Stimulated activated CD8-positive, alpha-beta memory T cell treated with anti-CD3 and anti-CD28 coated beads, Interleukin-12 subunit alpha, Interleukin-12 subunit beta, amount 100 ng/mL, for 4 hours (primary cell): ENCODE measurements at regions not wholly inside any gene's neighbourhood (a gene's known extent, or its start where the extent isn't known, plus 50 kb on each side); places are given as distances from the start of the nearest gene placed in this dataset.
"Not testable (repeated sequence)": the region's sequence is repeated elsewhere in the genome, so short reads cannot be mapped to it uniquely, and the experiment has no call there.

Experiments
- DNase-seq: peaks from one replicate; pipeline ENCODE4 v3.0.0-alpha.2; 2020; ENCODE audit warnings: low read depth

DNA sequence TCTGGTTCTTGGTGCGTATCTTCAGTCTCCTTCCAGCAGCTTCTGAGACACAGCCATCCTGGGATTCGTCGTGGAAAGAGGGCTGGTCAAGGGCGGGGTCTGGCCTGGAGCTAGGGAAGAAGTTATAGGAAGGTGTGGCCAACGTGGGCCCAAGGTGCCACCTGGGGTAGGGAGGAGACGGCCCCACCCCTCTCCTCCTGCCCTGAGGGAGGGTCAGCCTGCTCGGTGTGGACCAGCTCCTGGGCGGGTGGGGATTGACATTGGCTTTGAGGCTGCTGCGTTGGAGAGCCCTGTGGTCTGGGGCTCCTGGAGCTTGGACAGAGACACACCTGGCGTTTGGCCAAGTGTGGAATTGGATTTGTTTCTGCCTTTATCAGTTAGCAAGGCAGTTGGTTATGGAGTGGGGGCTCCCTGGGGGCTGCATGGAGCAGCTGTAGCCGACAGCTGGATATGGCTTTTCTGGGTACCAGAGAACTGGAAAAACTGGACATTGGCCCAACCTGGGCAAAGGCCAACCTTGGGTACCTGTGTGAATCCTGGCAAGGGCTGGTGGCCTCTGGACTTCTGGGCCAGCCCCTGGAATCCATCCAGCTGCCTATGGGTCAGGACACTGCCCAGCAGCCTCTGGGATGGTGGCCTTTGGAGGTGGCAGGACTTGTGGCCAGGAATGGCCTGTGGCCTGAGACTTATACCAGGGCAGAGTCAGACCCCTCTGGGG is 75.7 kb upstream of the PPP1R26 start:
- DNase-seq: no peak

- DNase-seq: no peak
Observed at GRCh38 chr9:135404451-135405144, 75.0 kb upstream of the PPP1R26 start.

DNA sequence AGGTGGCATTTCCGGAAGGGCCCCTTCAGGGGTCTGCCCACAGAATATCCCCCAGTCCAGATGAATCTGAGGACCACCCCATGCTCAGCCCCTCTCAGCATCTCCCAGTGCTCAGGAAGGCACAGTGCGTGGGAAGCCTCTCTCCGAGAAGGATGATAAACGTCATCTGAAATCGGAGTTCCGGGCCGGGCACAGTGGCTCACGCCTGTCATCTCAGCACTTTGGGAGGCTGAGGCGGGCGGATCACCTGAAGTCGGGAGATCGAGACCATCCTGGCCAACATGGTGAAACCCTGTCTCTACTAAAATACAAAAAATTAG is 74.5 kb upstream of the PPP1R26 start:
- not testable (repeated sequence) for DNase-seq

DNA sequence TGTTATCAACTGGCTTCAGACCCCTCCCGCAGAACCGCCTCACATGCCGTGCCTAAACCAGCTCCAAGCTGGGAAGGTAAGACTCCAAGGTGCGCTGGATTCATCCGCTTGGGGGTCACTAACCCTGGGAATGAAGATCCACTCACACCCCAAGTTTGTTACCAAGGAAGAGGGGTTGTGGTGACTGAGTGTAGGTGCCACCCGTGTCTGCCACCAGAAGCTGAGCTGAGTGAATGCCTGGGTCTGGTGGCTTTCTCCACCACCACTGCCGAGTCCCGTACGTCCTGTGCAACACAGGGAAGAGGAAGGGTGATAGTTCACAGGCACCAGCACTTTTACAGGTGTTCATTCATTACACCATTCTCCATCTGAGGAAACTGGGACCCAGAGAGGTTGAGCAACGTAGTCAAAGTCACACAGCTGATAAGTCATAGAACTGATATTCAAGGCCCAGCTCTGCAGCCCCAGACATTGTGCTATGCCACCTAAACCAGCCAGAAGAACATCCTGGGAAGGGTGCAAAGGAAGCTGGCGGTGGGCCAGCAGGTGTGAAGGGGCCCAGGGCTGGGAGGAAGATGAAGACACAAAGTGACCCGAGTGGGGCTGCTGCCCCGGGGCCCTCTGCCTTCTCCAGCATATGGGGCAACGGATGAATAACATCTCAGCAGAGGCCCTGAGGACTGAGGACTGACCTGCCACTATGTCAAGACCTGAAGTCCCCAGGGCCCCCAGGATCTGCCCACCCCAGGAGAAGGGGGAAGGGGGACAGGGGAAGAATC is 70.9 kb upstream of the PPP1R26 start:
- no peak for DNase-seq

GRCh38 chr9:135409286-135410200 is 70.0 kb upstream of the PPP1R26 start:
- no peak for DNase-seq

DNA sequence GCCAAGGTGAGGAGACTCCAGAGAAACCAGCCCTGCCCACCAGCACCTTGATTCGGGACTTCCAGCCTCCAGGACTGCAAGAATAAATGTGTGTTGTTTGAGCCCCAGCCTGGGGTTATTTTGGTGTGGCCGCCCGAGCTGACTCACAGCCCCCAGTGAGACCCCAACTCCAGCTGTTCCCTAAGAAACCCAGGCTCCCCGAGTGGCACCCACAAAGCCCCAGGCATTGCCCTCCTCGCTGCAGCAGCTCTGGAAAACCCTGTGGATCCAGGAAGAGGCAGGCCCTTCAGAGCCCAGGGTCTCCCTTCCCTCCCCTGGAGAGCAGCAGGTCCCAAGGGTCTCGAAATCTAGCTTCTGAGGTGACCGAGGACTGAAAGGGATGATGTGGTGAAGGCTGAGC is 69.2 kb upstream of the PPP1R26 start:
- no peak for DNase-seq

DNA sequence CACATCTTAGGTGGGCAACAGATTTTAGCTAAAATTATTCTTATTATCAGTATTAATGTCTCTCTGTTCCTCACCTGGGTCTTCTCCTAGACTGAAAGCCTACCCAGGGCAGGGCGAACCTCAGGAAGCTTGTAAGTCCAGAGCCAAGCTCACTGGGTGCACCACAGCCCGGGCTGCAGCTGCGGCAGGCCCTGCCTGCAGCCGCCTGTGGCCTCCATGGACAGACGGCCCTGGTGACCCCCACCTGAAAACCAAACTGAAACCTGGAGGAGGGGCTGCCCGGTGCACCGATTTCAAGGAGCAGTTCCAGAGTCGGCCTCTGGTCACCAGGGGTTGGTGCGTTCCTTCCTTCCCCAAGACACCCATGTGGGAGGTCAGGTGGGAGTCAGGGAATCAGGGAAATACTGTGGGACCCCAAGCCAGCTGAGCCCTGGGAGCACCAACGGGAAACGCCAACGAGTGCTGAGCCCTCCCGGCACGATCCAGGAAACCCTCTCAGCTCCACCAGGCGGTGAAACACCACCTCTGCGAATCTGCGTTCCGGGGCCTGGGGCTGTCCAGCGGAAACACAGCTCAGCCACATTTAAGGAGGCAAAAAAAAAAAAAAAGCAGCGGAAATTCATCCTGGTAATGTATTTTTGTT is 68.6 kb upstream of the PPP1R26 start:
- DNase-seq: no peak

- DNase-seq: not testable (repeated sequence)
Observed at GRCh38 chr9:135411605-135412004, 68.0 kb upstream of the PPP1R26 start.

DNA sequence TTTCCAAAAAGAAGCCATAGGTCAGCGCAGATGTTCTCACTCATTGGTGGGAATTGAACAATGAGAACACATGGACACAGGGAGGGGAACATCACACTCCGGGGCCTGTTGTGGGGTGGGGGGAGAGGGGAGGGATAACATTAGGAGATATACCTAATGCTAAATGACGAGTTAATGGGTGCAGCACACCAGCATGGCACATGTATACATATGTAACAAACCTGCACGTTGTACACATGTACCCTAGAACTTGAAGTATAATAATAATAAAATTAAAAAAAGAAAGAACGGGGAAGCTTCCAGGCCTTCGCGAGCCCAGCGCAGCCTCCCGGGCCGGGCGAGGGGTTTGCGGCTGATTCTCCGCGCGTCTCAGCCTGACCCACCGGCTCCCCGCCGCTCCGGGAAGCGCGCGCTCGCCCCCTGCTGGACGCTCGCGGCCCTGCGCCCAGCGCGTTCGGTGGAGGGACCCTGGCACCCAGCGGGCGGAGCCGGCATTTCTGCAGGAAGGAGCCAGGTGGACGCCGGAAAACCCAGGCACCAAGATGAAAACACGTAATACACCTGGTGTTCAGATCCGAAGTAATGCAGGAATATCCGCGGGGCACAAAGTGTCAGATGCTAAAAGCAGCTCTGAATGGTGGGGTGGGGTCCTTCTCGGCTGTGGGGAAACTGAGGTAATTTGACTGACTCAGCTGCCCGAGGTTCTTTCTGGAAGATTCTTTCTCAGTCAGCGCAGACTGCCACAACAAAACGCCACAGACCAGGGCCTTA is 67.1 kb upstream of the PPP1R26 start:
- DNase-seq: peak; percentile 21

GRCh38 chr9:135413086-135413375 is 66.6 kb upstream of the PPP1R26 start:
- no peak for DNase-seq

DNA sequence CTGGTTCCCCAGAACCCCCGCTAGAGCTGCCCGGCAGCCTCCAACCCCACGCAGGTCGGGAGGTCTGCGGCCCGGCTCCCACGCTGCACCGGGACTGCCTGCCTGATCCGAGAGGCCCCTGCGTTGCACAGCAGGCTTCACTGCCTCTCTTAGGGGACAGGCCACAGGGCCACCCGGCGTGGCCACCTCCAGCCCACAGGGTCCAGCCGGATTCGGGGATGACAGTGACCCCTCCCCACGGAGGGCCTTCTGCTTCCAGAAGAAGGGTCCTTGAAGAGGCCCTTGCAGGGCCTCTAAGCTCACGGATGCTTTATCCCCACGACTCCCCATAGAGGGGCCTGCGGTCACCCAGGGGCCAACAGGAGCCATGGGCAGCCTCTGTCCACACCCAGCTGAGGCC is 66.1 kb upstream of the PPP1R26 start:
- DNase-seq: no peak

DNA sequence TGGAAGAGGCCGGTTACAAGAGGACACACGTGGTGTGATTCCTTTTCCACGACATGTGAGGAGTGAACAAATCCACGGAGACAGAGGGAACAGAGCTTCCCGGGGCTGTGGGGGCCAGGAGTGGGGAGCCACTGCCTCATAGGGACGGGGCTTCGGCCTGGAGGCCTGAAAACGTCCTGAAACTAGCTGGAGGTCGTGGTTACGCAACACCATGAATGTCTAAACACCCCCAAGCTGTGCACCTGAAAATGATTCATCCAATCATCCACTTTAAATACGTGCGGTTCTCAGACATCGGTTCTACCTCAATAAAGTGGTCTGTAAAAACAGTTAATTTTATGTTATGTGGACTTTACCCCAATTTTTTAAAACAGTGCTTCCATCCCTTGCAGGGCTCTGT is 65.3 kb upstream of the PPP1R26 start:
- DNase-seq: no peak

GRCh38 chr9:135415586-135415985 is 64.0 kb upstream of the PPP1R26 start:
- DNase-seq: no peak

DNA sequence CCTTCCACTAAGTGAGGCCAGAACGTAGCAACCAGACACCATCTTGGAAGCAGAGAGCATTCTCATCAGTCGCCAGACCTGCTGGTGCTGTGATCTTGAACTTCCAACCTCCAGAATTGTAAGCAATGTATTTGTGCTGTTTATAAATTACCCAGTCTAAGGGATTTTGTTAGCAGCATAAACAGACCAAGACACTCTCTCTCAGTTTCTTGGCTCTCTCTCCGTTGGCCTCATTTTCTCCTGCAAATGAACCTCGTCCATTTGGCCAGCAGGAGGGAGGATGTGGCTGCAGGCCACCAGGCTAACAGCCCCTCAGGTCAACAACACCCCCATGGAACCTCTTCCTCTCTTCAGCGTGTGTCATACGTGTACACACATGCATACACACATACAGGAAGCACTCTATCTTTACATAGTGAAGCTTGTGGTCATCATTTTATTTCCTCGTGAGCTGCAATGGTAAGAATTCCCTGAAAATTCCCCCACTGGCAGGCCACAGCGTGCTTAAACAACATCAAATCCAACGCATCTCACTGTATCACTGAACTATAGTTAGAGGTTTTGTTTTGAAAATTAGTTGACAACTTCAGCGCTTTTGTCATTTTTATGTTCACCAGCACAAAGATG is 62.8 kb upstream of the PPP1R26 start:
- DNase-seq: no peak

GRCh38 chr9:135418161-135418560 is 61.4 kb upstream of the PPP1R26 start:
- no peak for DNase-seq

GRCh38 chr9:135419106-135419505 is 60.5 kb upstream of the PPP1R26 start:
- DNase-seq: no peak

- no peak for DNase-seq
Observed at GRCh38 chr9:135422341-135422944, 57.1 kb upstream of the PPP1R26 start.

DNA sequence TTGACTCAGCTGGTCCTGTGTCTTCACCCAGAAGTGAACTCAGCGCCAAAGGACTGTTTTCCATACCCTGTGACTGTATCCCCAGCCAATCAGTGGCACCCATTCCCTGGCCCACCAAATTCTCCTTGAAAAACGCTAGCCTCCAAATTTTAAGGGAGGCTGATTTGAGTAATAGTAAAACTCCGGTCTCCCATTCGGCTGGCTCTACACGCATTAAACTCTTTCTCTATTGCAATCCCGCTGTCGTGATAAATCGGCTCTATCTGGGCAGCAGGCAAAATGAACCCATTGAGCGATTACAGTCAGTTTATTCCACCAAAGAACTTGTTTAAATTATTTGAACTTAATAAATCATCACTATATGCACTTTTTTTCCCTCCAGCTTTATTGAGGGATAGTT is 55.9 kb upstream of the PPP1R26 start:
- DNase-seq: no peak
